HCT116 (cell line): ENCODE measurements at regions not wholly inside any gene's neighbourhood (a gene's known extent, or its start where the extent isn't known, plus 50 kb on each side); places are given as distances from the start of the nearest gene placed in this dataset.

Experiments
- ATAC-seq: fragments of 200-7000 bp; cut with Tn5 transposase; 2 replicates; pipeline ENCODE4 v1.9.1; 2020; ENCODE audit warnings: mild to moderate bottlenecking, moderate library complexity
- BruUV-seq: library from RNA; stranded (reverse); fragments of 400-500 nt; replicated peaks from 2 replicates; lab custom pipeline; 2021; lab: Mats Ljungman, UMichigan
- CTCF ChIA-PET: fragments of 300-600 bp; sonication (Branson Sonifier 250); formaldehyde crosslinking; loops from one replicate; lab custom pipeline; 2021; ENCODE audit warnings: antibody characterized with exemption; lab: Charles Lee
- POLR2A ChIA-PET: fragments of 300-600, 350-600 bp; sonication (Branson Sonifier 250); formaldehyde crosslinking; loops from one replicate; lab custom pipeline; 2021; ENCODE audit warnings: antibody characterized with exemption; lab: Charles Lee
- RAD21 ChIA-PET, 2 experiments: fragments of 300-600 bp; sonication (Branson Sonifier 250); formaldehyde crosslinking; loops; one replicate each; lab custom pipeline; 2023; ENCODE audit warnings: low total read pairs in 2 of 2; ENCODE audit not compliant: uncharacterized antibody in 2 of 2, unreplicated experiment in 2 of 2, low non-redundant PET in 1 of 2; lab: Charles Lee
- DNase-seq: peaks from one replicate; pipeline ENCODE4 v3.0.0-alpha.2; 2010; ENCODE audit warnings: low read depth, low spot score
- H2AFZ ChIP-seq: fragments of 200-600 bp; shearing (Covaris generic), sonication (generic); 2 replicates; pipeline ENCODE4 v1.6.1; 2017; ENCODE audit warnings: low read depth, mixed run types, mixed read lengths, antibody characterized with exemption, low read length; ENCODE audit not compliant: poor library complexity, severe bottlenecking
- H3K27ac ChIP-seq: 2 replicates; pipeline ENCODE4 v1.5.1; 2012; ENCODE audit warnings: low read depth, low read length
- H3K27me3 ChIP-seq: fragments of 200-600 bp; sonication (generic); 2 replicates; pipeline ENCODE4 v1.6.1; 2016; ENCODE audit warnings: mixed run types, low read length, mixed read lengths; ENCODE audit not compliant: insufficient read depth
- H3K36me3 ChIP-seq, 2 experiments: fragments of 200-500 bp in 1 of 2; fragments of 200-600 bp in 1 of 2; sonication (Bioruptor generic) in 1 of 2; sonication (generic) in 1 of 2; 2 replicates each; pipeline versions ENCODE4 v1.5.1 to v1.6.1; 2014 to 2016; ENCODE audit warnings: low read length in 2 of 2, inconsistent platforms in 1 of 2, mixed read lengths in 1 of 2, mixed run types in 1 of 2; ENCODE audit not compliant: insufficient read depth in 2 of 2, control insufficient read depth in 1 of 2
- H3K4me1 ChIP-seq, 2 experiments: fragments of 200-600 bp in 1 of 2; sonication (generic) in 1 of 2; 2 replicates each; pipeline versions ENCODE4 v1.5.1 to v1.6.1; 2012 to 2017; ENCODE audit warnings: low read length in 2 of 2, inconsistent platforms in 1 of 2, mild to moderate bottlenecking in 1 of 2, mixed read lengths in 1 of 2, mixed run types in 1 of 2, moderate library complexity in 1 of 2; ENCODE audit not compliant: insufficient read depth in 2 of 2, control insufficient read depth in 1 of 2
- H3K4me2 ChIP-seq: fragments of 200-600 bp; sonication (generic); 2 replicates; pipeline ENCODE4 v1.6.1; 2017; ENCODE audit warnings: mixed run types, low read length, mixed read lengths
- H3K4me3 ChIP-seq, 2 experiments: fragments of 200-600 bp in 1 of 2; sonication (generic) in 1 of 2; replicated peaks in 1 of 2; 2 replicates each; pipeline ENCODE4 v1.5.1; 2011 to 2016; ENCODE audit warnings: low read length in 2 of 2, control low read depth in 1 of 2, low read depth in 1 of 2, mild to moderate bottlenecking in 1 of 2, mixed read lengths in 1 of 2, mixed run types in 1 of 2
- H3K79me2 ChIP-seq: fragments of 200-600 bp; sonication (generic); 2 replicates; pipeline ENCODE4 v1.6.1; 2017; ENCODE audit warnings: mild to moderate bottlenecking, mixed run types, low read length, moderate library complexity, mixed read lengths; ENCODE audit not compliant: insufficient read depth
- H3K9ac ChIP-seq: fragments of 200-600 bp; sonication (generic); 2 replicates; pipeline ENCODE4 v1.6.1; 2016; ENCODE audit warnings: low read length, mixed read lengths
- H3K9me2 ChIP-seq: fragments of 200-600 bp; sonication (generic), shearing (Covaris generic); 2 replicates; pipeline ENCODE4 v1.6.1; 2017; ENCODE audit warnings: mixed run types, mild to moderate bottlenecking, moderate library complexity; ENCODE audit not compliant: insufficient read depth
- H3K9me3 ChIP-seq, 2 experiments: fragments of 200-500 bp in 1 of 2; fragments of 200-600 bp in 1 of 2; sonication (Bioruptor generic) in 1 of 2; sonication (generic) in 1 of 2; 2 replicates each; pipeline ENCODE4 v1.6.1; 2014 to 2017; ENCODE audit warnings: low read length in 2 of 2, mixed read lengths in 2 of 2, inconsistent platforms in 1 of 2, low read depth in 1 of 2, mild to moderate bottlenecking in 1 of 2, mixed run types in 1 of 2, moderate library complexity in 1 of 2; ENCODE audit not compliant: control insufficient read depth in 1 of 2, insufficient read depth in 1 of 2
- H4K20me1 ChIP-seq: fragments of 200-600 bp; sonication (generic), shearing (Covaris generic); 2 replicates; pipeline ENCODE4 v1.6.1; 2017; ENCODE audit warnings: mixed run types, mild to moderate bottlenecking, moderate library complexity; ENCODE audit not compliant: insufficient read depth
- ATF3 ChIP-seq: IDR thresholded peaks from 2 replicates; pipeline ENCODE4 v1.6.1; 2012
- CBX3 ChIP-seq: IDR thresholded peaks from 2 replicates; pipeline ENCODE4 v1.6.1; 2012; ENCODE audit warnings: low read depth
- CTCF ChIP-seq, 3 experiments: fragments of 200-600 bp in 1 of 3; sonication (generic) in 1 of 3; IDR thresholded peaks in 2 of 3; conservative IDR thresholded peaks in 1 of 3; 2 replicates each; pipeline ENCODE4 v1.5.1; 2012 to 2017; ENCODE audit warnings: low read depth in 2 of 3, low read length in 2 of 3, antibody characterized with exemption in 1 of 3, borderline replicate concordance in 1 of 3, control low read depth in 1 of 3, mild to moderate bottlenecking in 1 of 3, mixed read lengths in 1 of 3, mixed run types in 1 of 3, moderate library complexity in 1 of 3; ENCODE audit not compliant: insufficient read depth in 1 of 3
- FOSL1 ChIP-seq: IDR thresholded peaks from 2 replicates; pipeline ENCODE4 v1.6.1; 2012; ENCODE audit warnings: low read depth
- JUND ChIP-seq: IDR thresholded peaks from 2 replicates; pipeline ENCODE4 v1.6.1; 2012
- POLR2AphosphoS5 ChIP-seq: IDR thresholded peaks from 2 replicates; pipeline ENCODE4 v1.6.1; 2011; ENCODE audit warnings: mild to moderate bottlenecking, low read depth, low read length, moderate library complexity
- RAD21 ChIP-seq: IDR thresholded peaks from 2 replicates; pipeline ENCODE4 v1.6.1; 2012; ENCODE audit warnings: low read depth, mild to moderate bottlenecking
- SP1 ChIP-seq: IDR thresholded peaks from 2 replicates; pipeline ENCODE4 v1.6.1; 2012; ENCODE audit warnings: low read depth
- ZNF274 ChIP-seq: fragments of 200-500 bp; sonication (Bioruptor generic); IDR thresholded peaks from 2 replicates; pipeline ENCODE4 v1.6.1; 2014; ENCODE audit warnings: mild to moderate bottlenecking, low read depth, low read length, inconsistent platforms
- intact Hi-C: fragments of 100-400 bp; cut with micrococcal nuclease; formaldehyde crosslinking; loops from 2 replicates; pipeline ENCODE4 v1.10.0; 2022

GRCh38 chr7:148472406-148472805, 118.2 kb upstream of the C7orf33 start:
- DNase-seq = no peak
- no peaks in the 10 kb centered on the region for H4K20me1 ChIP-seq
- RAD21 ChIA-PET = no interaction called here

More at GRCh38 chr7:148472406-148472805, 118.2 kb upstream of the C7orf33 start:
- peak; percentile 32; the same call in 1 of the 2 replicates for ATAC-seq
- ChIA-PET CTCF (no interaction called here), POLR2A (no interaction called here)
- intact Hi-C loops = no loop called here
- Histone ChIP-seq H3K9ac (no peak overlapping the region), H3K4me2 (no peak overlapping the region), H3K9me3 (no peaks in the 10 kb centered on the region), H3K4me3 (no peak overlapping the region), H3K27me3 (no peaks in the 10 kb centered on the region), H3K9me2 (no peaks in the 10 kb centered on the region), H3K79me2 (no peaks in the 10 kb centered on the region), H3K27ac (no peak overlapping the region), H2AFZ (no peak overlapping the region), H3K4me1 (peaks cover 0 to 5% of the 10 kb centered on the region in 2 experiments; a peak in 1 of 4 replicates), H3K36me3 (no peaks in the 10 kb centered on the region)
- TF ChIP-seq FOSL1 = no peak
- no peak for TF ChIP-seq JUND
- no peak for TF ChIP-seq SP1
- TF ChIP-seq CBX3 = no peak
- no peak for TF ChIP-seq RAD21
- no peak for TF ChIP-seq ZNF274
- TF ChIP-seq ATF3 = no peak
- TF ChIP-seq CTCF (IDR thresholded peaks at IDR 0.05 in 2 of 3, conservative IDR thresholded peaks at IDR 0.05 in 1 of 3; ENCODE audit: borderline replicate concordance in 1 of 3, insufficient read depth in 1 of 3, low read depth in 2 of 3, low read length in 2 of 3) = no peak
- TF ChIP-seq POLR2AphosphoS5 = no peak
- BruUV-seq = no TSS peak
